GM19351 (cell line): ENCODE measurements at regions not wholly inside any gene's neighbourhood (a gene's known extent, or its start where the extent isn't known, plus 50 kb on each side); places are given as distances from the start of the nearest gene placed in this dataset.
"Not testable (repeated sequence)": the region's sequence is repeated elsewhere in the genome, so short reads cannot be mapped to it uniquely, and the experiment has no call there.

ENCODE experiments used
- ATAC-seq: cut with Tn5 transposase; IDR thresholded peaks from one replicate; pipeline ENCODE4 v1.9.1; 2021; ENCODE audit warnings: mild to moderate bottlenecking, moderate library complexity; ENCODE audit not compliant: unreplicated experiment

DNA sequence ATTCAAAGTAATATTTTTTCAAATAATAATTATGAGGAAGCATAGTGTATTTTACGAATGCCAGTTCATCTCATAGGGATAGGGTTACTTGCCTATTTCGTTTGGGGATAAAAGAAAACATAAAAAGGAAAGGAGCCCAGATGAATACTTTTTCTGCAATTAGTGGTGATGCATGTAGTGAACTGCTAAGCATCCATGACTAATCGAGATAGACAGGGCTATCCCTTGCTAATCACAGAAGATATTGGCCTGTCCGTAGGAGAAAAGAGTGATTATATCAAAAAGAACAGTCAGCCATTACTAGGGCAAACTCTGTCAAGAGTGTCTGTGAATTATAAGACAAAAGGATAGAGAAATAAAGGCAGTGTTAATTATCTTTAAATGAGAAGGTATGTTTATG lies 746.1 kb downstream of the C4orf33 start:
- no peak for ATAC-seq

DNA sequence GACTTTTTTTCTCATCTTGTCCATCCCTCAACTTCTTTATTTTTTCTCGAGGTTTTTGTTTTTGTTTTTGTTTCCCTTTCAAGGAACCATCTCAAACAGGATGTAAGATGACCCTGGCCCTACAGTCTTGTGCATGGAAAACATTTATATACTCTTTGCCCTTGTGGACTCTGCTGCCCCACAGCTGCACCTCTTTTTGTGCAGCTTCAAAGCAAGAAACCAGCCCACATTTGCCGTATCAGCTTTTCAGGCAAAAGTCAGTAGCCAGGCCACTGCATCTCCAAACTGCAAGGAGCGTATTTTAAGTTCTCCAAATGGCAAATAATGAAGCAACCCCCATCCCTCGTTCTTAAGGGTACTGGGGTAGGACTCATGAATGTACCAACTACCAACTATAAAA lies 756.5 kb downstream of the C4orf33 start:
- ATAC-seq = no peak

GRCh38 chr4:129853685-129854467 lies 757.9 kb downstream of the C4orf33 start:
- ATAC-seq = not testable (repeated sequence)

DNA sequence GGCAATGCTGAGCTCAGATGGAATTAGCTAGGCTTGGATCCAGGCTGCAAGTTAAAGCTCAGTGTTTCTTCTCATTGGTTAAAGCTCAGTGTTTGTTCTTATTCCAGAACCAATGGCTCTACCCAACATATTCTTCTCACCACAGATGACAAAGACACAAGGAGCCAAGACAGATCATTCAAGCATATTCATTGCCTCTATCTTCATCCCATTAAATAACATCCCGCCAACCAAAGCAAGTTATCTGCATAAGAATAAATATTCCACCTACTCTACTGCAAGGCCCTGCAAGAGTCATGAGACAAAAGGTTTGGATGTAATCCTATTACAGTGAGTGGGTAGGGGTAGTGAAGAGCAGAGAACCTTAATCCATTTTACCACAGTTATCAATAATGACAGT lies 766.5 kb downstream of the C4orf33 start:
- ATAC-seq = no peak

GRCh38 chr4:129863206-129863605 lies 767.3 kb downstream of the C4orf33 start:
- ATAC-seq = no peak

DNA sequence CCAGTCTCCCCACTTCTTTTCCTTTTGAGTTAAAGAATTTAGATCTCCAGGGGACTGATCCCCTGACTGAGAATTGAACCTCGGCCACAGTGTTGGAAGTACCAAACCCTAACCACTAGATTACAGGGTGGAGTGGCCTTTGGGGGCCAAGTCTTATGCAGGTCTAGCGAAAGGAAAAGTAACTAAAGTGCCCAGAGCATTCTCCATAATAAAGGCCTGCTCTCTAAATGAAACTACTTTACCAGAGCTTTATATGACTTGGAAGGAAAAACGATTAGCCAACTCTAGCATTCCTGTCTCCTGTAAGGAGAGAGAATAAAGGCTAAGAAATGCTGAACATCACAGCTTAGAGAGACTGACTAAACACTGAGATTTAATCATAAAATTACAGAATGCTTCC lies 788.0 kb downstream of the C4orf33 start:
- ATAC-seq = no peak

GRCh38 chr4:129897111-129897510 lies 801.2 kb downstream of the C4orf33 start:
- ATAC-seq = no peak

GRCh38 chr4:129899849-129900248 lies 803.9 kb downstream of the C4orf33 start:
- no peak for ATAC-seq

DNA sequence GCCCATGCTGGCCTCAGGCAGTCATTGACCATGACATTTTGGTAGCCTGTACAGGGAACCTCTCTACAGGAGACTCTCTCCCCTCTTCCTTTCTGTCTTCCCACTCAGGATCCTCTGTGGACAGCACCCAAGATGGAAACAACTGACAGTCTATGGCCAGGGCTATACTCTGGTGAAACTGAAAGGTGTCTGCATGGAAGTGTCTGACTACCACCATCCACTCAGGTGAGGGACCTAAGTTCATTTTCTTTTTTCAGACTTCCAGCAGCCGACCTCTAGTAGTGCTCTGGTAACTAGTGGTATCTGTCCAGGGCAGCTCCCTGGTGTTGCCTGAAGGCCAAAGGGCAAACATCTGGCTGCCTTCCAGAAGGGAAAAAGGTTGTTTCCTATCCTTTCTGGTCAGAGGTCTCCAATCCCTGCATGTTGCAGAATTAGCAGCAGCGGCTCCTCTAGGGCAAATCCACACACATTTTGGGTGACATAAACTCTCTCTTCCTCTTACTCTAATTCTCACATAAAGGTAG lies 804.5 kb downstream of the C4orf33 start:
- ATAC-seq = no peak

GRCh38 chr4:129901205-129901604 lies 805.3 kb downstream of the C4orf33 start:
- no peak for ATAC-seq

GRCh38 chr4:129903861-129904260 lies 807.9 kb downstream of the C4orf33 start:
- ATAC-seq = no peak

DNA sequence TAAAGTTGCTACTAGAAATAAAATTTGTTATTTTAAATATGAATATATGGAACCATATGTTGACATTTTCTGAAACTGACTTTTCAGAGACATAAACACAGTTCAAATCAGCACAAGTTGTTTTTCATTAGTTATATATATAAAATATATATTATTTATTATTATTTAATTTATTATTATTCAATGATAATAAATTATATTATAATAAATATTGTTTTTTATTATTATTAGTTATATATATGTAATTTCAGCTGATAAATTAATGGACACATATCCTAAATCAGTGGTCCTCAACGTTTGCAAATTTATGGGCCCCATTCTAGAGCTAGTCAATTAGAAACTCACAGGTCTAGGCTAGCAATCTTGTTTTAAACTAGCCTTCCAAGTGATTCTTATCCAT lies 809.3 kb downstream of the C4orf33 start:
- ATAC-seq = no peak

DNA sequence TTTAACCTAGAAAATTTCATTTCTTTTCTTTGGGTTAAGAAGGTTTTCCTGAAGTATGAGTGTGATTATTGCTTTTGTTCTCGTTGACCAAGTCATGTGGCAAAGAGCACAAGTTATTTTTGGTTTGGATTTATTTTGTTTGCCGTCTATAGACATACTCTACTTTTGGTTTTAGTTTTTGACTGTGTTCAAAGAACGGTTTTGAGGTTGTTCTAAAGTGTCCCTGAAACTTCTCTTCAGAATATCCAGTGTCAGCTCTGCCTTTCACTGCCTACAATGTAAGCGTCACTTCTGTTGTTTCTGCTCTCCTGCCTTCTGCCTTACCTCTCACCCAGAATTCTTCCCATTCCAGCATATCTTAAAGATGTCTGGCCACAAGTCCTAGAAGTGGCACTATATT lies 812.2 kb downstream of the C4orf33 start:
- no peak for ATAC-seq

- no peak for ATAC-seq
Measured at GRCh38 chr4:129916991-129917390, 821.0 kb downstream of the C4orf33 start.

DNA sequence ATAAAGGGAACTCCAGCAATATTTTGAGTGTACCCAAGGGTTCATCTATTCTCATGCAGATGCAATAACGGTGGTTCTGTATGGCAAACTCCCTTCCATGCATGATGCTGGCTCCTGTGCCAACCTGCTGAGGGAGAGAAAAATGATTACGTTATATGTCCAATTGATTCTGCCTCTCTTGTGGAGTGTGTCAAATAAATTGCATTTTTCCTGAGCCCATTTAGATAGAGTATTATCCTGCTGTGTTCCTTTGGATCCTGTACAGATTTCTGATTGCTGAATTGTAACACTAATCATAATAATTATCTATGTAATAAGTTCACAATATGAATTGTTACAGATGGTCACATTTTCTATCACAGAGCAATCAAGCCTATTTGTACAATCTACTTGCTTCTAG lies 821.7 kb downstream of the C4orf33 start:
- no peak for ATAC-seq

DNA sequence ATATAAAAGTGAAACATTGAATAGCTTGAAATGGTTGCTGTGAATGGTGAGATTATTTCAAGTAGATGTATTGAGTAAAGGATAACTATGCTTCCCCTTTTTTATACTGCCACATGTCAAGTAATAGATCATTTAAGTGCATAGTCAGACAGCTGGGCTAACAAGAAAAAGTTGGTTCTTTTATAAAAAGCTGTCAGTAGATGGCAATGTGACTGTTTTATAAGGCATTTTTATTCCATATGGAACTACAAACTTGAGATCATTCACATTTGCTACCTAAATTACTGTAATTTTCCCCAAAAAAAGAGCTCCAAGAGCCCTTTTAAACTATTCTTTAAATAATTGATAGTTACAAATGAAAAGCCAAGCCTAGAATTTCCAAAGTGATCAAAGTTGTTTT lies 831.0 kb downstream of the C4orf33 start:
- ATAC-seq = no peak

GRCh38 chr4:129929052-129929451 lies 833.1 kb downstream of the C4orf33 start:
- ATAC-seq = no peak

- ATAC-seq = no peak
Measured at GRCh38 chr4:129929984-129930383, 834.0 kb downstream of the C4orf33 start.

- ATAC-seq = no peak
Measured at GRCh38 chr4:129950217-129950616, 854.3 kb downstream of the C4orf33 start.

- ATAC-seq = no peak
Measured at GRCh38 chr4:129966175-129966574, 870.2 kb downstream of the C4orf33 start.

DNA sequence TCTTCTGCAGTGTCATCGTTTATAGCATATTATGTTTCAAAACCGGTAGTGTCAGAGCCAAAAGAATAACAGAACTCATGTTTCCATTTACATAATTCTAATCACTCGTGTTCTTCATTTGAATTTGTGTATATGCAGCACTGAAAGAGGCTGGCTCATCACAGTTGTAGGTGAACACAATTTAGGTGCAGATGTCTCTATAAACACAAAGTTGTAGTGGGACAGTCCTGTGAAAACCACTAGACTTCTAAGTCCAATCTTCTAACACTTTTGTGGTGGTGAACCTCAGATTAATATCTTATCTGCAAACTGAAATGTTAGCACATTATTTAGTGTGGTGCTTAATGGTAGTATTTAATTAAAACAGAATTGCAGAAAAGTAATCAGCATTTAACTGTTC lies 872.4 kb downstream of the C4orf33 start:
- ATAC-seq = no peak

GRCh38 chr4:129968778-129969177 lies 872.8 kb downstream of the C4orf33 start:
- ATAC-seq = no peak

DNA sequence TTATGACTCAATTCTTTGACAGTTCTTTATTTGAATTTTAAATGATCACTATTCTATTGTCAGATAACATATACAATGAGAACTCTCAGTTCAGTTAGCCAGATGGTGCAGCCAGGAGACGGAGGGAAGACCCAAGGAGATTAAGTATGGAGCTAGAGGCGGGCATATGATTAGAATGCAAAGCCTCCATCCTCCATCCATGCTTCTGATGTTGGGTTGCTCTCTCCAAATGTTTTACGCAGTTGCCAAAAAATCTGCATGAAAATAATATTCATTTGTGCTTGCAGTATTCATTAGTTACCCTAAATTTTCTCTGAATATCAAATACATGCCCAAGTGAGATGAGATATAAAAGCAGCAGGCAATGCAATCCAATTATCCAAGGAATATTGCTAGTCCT lies 874.8 kb downstream of the C4orf33 start:
- ATAC-seq = no peak
